ENCODE measurements at regions not wholly inside any gene's neighbourhood (a gene's known extent, or its start where the extent isn't known, plus 50 kb on each side); places are given as distances from the start of the nearest gene placed in this dataset.

- TF ChIP-seq CTCF (IDR thresholded peaks at IDR 0.05) (no peak), POLR2A (IDR thresholded peaks at IDR 0.05) (no peak), EP300 (IDR thresholded peaks at IDR 0.05) (no peak)
Measured at GRCh38 chr13:23987331-23987894, 90.1 kb upstream of the C1QTNF9B start.

All from ovary (tissue), 3 donors.